HCT116 (cell line): ENCODE measurements at regions not wholly inside any gene's neighbourhood (a gene's known extent, or its start where the extent isn't known, plus 50 kb on each side); places are given as distances from the start of the nearest gene placed in this dataset.

Source experiments
- ATAC-seq: fragments of 200-7000 bp; cut with Tn5 transposase; 2 replicates; pipeline ENCODE4 v1.9.1; 2020; ENCODE audit warnings: mild to moderate bottlenecking, moderate library complexity
- BruUV-seq: library from RNA; stranded (reverse); fragments of 400-500 nt; replicated peaks from 2 replicates; lab custom pipeline; 2021; lab: Mats Ljungman, UMichigan
- CTCF ChIA-PET: fragments of 300-600 bp; sonication (Branson Sonifier 250); formaldehyde crosslinking; loops from one replicate; lab custom pipeline; 2021; ENCODE audit warnings: antibody characterized with exemption; lab: Charles Lee
- POLR2A ChIA-PET: fragments of 300-600, 350-600 bp; sonication (Branson Sonifier 250); formaldehyde crosslinking; loops from one replicate; lab custom pipeline; 2021; ENCODE audit warnings: antibody characterized with exemption; lab: Charles Lee
- RAD21 ChIA-PET, 2 experiments: fragments of 300-600 bp; sonication (Branson Sonifier 250); formaldehyde crosslinking; loops; one replicate each; lab custom pipeline; 2023; ENCODE audit warnings: low total read pairs in 2 of 2; ENCODE audit not compliant: uncharacterized antibody in 2 of 2, unreplicated experiment in 2 of 2, low non-redundant PET in 1 of 2; lab: Charles Lee
- DNase-seq: peaks from one replicate; pipeline ENCODE4 v3.0.0-alpha.2; 2010; ENCODE audit warnings: low read depth, low spot score
- H2AFZ ChIP-seq: fragments of 200-600 bp; shearing (Covaris generic), sonication (generic); 2 replicates; pipeline ENCODE4 v1.6.1; 2017; ENCODE audit warnings: low read depth, mixed run types, mixed read lengths, antibody characterized with exemption, low read length; ENCODE audit not compliant: poor library complexity, severe bottlenecking
- H3K27ac ChIP-seq: 2 replicates; pipeline ENCODE4 v1.5.1; 2012; ENCODE audit warnings: low read depth, low read length
- H3K27me3 ChIP-seq: fragments of 200-600 bp; sonication (generic); 2 replicates; pipeline ENCODE4 v1.6.1; 2016; ENCODE audit warnings: mixed run types, low read length, mixed read lengths; ENCODE audit not compliant: insufficient read depth
- H3K36me3 ChIP-seq, 2 experiments: fragments of 200-500 bp in 1 of 2; fragments of 200-600 bp in 1 of 2; sonication (Bioruptor generic) in 1 of 2; sonication (generic) in 1 of 2; 2 replicates each; pipeline versions ENCODE4 v1.5.1 to v1.6.1; 2014 to 2016; ENCODE audit warnings: low read length in 2 of 2, inconsistent platforms in 1 of 2, mixed read lengths in 1 of 2, mixed run types in 1 of 2; ENCODE audit not compliant: insufficient read depth in 2 of 2, control insufficient read depth in 1 of 2
- H3K4me1 ChIP-seq, 2 experiments: fragments of 200-600 bp in 1 of 2; sonication (generic) in 1 of 2; 2 replicates each; pipeline versions ENCODE4 v1.5.1 to v1.6.1; 2012 to 2017; ENCODE audit warnings: low read length in 2 of 2, inconsistent platforms in 1 of 2, mild to moderate bottlenecking in 1 of 2, mixed read lengths in 1 of 2, mixed run types in 1 of 2, moderate library complexity in 1 of 2; ENCODE audit not compliant: insufficient read depth in 2 of 2, control insufficient read depth in 1 of 2
- H3K4me2 ChIP-seq: fragments of 200-600 bp; sonication (generic); 2 replicates; pipeline ENCODE4 v1.6.1; 2017; ENCODE audit warnings: mixed run types, low read length, mixed read lengths
- H3K4me3 ChIP-seq, 2 experiments: fragments of 200-600 bp in 1 of 2; sonication (generic) in 1 of 2; replicated peaks in 1 of 2; 2 replicates each; pipeline ENCODE4 v1.5.1; 2011 to 2016; ENCODE audit warnings: low read length in 2 of 2, control low read depth in 1 of 2, low read depth in 1 of 2, mild to moderate bottlenecking in 1 of 2, mixed read lengths in 1 of 2, mixed run types in 1 of 2
- H3K79me2 ChIP-seq: fragments of 200-600 bp; sonication (generic); 2 replicates; pipeline ENCODE4 v1.6.1; 2017; ENCODE audit warnings: mild to moderate bottlenecking, mixed run types, low read length, moderate library complexity, mixed read lengths; ENCODE audit not compliant: insufficient read depth
- H3K9ac ChIP-seq: fragments of 200-600 bp; sonication (generic); 2 replicates; pipeline ENCODE4 v1.6.1; 2016; ENCODE audit warnings: low read length, mixed read lengths
- H3K9me2 ChIP-seq: fragments of 200-600 bp; sonication (generic), shearing (Covaris generic); 2 replicates; pipeline ENCODE4 v1.6.1; 2017; ENCODE audit warnings: mixed run types, mild to moderate bottlenecking, moderate library complexity; ENCODE audit not compliant: insufficient read depth
- H3K9me3 ChIP-seq, 2 experiments: fragments of 200-500 bp in 1 of 2; fragments of 200-600 bp in 1 of 2; sonication (Bioruptor generic) in 1 of 2; sonication (generic) in 1 of 2; 2 replicates each; pipeline ENCODE4 v1.6.1; 2014 to 2017; ENCODE audit warnings: low read length in 2 of 2, mixed read lengths in 2 of 2, inconsistent platforms in 1 of 2, low read depth in 1 of 2, mild to moderate bottlenecking in 1 of 2, mixed run types in 1 of 2, moderate library complexity in 1 of 2; ENCODE audit not compliant: control insufficient read depth in 1 of 2, insufficient read depth in 1 of 2
- H4K20me1 ChIP-seq: fragments of 200-600 bp; sonication (generic), shearing (Covaris generic); 2 replicates; pipeline ENCODE4 v1.6.1; 2017; ENCODE audit warnings: mixed run types, mild to moderate bottlenecking, moderate library complexity; ENCODE audit not compliant: insufficient read depth
- CBX3 ChIP-seq: IDR thresholded peaks from 2 replicates; pipeline ENCODE4 v1.6.1; 2012; ENCODE audit warnings: low read depth
- CEBPB ChIP-seq: IDR thresholded peaks from 2 replicates; pipeline ENCODE4 v1.6.1; 2012; ENCODE audit warnings: low read depth
- ELF1 ChIP-seq: IDR thresholded peaks from 2 replicates; pipeline ENCODE4 v1.6.1; 2012; ENCODE audit warnings: low read depth, borderline replicate concordance
- EZH2 ChIP-seq: fragments of 200-600 bp; sonication (generic); IDR thresholded peaks from 2 replicates; pipeline ENCODE4 v1.6.1; 2017; ENCODE audit warnings: antibody characterized with exemption, mixed run types
- SP1 ChIP-seq: IDR thresholded peaks from 2 replicates; pipeline ENCODE4 v1.6.1; 2012; ENCODE audit warnings: low read depth
- SRF ChIP-seq: IDR thresholded peaks from 2 replicates; pipeline ENCODE4 v1.6.1; 2012; ENCODE audit warnings: low read depth
- YY1 ChIP-seq: IDR thresholded peaks from 2 replicates; pipeline ENCODE4 v1.6.1; 2011; ENCODE audit warnings: low read length, low read depth, moderate library complexity, mild to moderate bottlenecking; ENCODE audit not compliant: insufficient replicate concordance; ENCODE audit errors: extremely low read depth
- ZFX ChIP-seq: fragments of 450-650 bp; IDR thresholded peaks from 2 replicates; pipeline ENCODE4 v1.6.1; 2017
- ZNF274 ChIP-seq: fragments of 200-500 bp; sonication (Bioruptor generic); IDR thresholded peaks from 2 replicates; pipeline ENCODE4 v1.6.1; 2014; ENCODE audit warnings: mild to moderate bottlenecking, low read depth, low read length, inconsistent platforms
- intact Hi-C: fragments of 100-400 bp; cut with micrococcal nuclease; formaldehyde crosslinking; loops from 2 replicates; pipeline ENCODE4 v1.10.0; 2022
- TF ChIP-seq, protein P1 (sequence below): IDR thresholded peaks from 2 replicates; pipeline ENCODE4 v1.6.1; 2012; ENCODE audit warnings: low read depth
- TF ChIP-seq, protein P2 (sequence below): IDR thresholded peaks from 2 replicates; pipeline ENCODE4 v1.6.1; 2011; ENCODE audit warnings: mild to moderate bottlenecking, low read length, moderate library complexity; ENCODE audit not compliant: insufficient replicate concordance; ENCODE audit errors: extremely low read depth
- TF ChIP-seq, protein P3 (sequence below), 3 experiments: fragments of 200-600 bp in 1 of 3; sonication (generic) in 1 of 3; IDR thresholded peaks in 2 of 3; conservative IDR thresholded peaks in 1 of 3; 2 replicates each; pipeline ENCODE4 v1.5.1; 2012 to 2017; ENCODE audit warnings: low read depth in 2 of 3, low read length in 2 of 3, antibody characterized with exemption in 1 of 3, borderline replicate concordance in 1 of 3, control low read depth in 1 of 3, mild to moderate bottlenecking in 1 of 3, mixed read lengths in 1 of 3, mixed run types in 1 of 3, moderate library complexity in 1 of 3; ENCODE audit not compliant: insufficient read depth in 1 of 3

DNA sequence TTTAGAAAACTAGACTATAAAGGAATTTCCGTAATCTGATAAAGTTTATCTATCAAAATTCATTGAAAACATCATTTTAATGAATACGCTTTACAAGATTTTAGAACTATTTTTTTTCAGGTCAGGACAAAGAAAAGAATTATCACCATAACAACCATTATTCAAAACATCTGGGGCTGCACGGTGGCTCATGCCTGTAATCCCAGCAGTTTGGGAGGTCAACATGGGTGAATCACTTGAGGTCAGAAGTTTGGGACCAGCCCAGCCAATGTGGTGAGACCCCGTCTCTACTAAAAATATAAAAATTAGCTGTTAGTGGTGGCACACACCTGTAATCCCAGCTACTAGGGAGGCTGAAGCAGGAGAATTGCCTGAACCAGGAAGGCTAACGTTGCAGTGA is 260.4 kb downstream of the WNT5A start:
- Histone ChIP-seq H3K4me2 (no peak overlapping the region), H4K20me1 (no peaks in the 10 kb centered on the region), H2AFZ (no peak overlapping the region), H3K4me1 (no peaks in the 10 kb centered on the region), H3K9me2 (no peaks in the 10 kb centered on the region), H3K27me3 (no peaks in the 10 kb centered on the region), H3K79me2 (no peaks in the 10 kb centered on the region), H3K9ac (no peak overlapping the region), H3K36me3 (no peaks in the 10 kb centered on the region), H3K4me3 (no peak overlapping the region), H3K9me3 (peaks cover 0 to 26% of the 10 kb centered on the region in 2 experiments; a peak in 2 of 4 replicates), H3K27ac (no peak overlapping the region)
- ATAC-seq (no peak), DNase-seq (no peak)
- intact Hi-C loops: no loop called here
- ChIA-PET POLR2A (no interaction called here), RAD21 (no interaction called here), CTCF (no interaction called here)
- no peak for TF ChIP-seq CBX3
- no peak for TF ChIP-seq ZNF274
- TF ChIP-seq CEBPB: no peak
- no peak for TF ChIP-seq SP1
- no peak for TF ChIP-seq SRF
- TF ChIP-seq YY1: no peak
- TF ChIP-seq ZFX: no peak
- TF ChIP-seq EZH2: no peak
- TF ChIP-seq, protein P1, sequence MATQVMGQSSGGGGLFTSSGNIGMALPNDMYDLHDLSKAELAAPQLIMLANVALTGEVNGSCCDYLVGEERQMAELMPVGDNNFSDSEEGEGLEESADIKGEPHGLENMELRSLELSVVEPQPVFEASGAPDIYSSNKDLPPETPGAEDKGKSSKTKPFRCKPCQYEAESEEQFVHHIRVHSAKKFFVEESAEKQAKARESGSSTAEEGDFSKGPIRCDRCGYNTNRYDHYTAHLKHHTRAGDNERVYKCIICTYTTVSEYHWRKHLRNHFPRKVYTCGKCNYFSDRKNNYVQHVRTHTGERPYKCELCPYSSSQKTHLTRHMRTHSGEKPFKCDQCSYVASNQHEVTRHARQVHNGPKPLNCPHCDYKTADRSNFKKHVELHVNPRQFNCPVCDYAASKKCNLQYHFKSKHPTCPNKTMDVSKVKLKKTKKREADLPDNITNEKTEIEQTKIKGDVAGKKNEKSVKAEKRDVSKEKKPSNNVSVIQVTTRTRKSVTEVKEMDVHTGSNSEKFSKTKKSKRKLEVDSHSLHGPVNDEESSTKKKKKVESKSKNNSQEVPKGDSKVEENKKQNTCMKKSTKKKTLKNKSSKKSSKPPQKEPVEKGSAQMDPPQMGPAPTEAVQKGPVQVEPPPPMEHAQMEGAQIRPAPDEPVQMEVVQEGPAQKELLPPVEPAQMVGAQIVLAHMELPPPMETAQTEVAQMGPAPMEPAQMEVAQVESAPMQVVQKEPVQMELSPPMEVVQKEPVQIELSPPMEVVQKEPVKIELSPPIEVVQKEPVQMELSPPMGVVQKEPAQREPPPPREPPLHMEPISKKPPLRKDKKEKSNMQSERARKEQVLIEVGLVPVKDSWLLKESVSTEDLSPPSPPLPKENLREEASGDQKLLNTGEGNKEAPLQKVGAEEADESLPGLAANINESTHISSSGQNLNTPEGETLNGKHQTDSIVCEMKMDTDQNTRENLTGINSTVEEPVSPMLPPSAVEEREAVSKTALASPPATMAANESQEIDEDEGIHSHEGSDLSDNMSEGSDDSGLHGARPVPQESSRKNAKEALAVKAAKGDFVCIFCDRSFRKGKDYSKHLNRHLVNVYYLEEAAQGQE: no peak
- TF ChIP-seq ELF1: no peak
- TF ChIP-seq, protein P2, sequence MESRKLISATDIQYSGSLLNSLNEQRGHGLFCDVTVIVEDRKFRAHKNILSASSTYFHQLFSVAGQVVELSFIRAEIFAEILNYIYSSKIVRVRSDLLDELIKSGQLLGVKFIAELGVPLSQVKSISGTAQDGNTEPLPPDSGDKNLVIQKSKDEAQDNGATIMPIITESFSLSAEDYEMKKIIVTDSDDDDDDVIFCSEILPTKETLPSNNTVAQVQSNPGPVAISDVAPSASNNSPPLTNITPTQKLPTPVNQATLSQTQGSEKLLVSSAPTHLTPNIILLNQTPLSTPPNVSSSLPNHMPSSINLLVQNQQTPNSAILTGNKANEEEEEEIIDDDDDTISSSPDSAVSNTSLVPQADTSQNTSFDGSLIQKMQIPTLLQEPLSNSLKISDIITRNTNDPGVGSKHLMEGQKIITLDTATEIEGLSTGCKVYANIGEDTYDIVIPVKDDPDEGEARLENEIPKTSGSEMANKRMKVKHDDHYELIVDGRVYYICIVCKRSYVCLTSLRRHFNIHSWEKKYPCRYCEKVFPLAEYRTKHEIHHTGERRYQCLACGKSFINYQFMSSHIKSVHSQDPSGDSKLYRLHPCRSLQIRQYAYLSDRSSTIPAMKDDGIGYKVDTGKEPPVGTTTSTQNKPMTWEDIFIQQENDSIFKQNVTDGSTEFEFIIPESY: no peak
- TF ChIP-seq, protein P3, sequence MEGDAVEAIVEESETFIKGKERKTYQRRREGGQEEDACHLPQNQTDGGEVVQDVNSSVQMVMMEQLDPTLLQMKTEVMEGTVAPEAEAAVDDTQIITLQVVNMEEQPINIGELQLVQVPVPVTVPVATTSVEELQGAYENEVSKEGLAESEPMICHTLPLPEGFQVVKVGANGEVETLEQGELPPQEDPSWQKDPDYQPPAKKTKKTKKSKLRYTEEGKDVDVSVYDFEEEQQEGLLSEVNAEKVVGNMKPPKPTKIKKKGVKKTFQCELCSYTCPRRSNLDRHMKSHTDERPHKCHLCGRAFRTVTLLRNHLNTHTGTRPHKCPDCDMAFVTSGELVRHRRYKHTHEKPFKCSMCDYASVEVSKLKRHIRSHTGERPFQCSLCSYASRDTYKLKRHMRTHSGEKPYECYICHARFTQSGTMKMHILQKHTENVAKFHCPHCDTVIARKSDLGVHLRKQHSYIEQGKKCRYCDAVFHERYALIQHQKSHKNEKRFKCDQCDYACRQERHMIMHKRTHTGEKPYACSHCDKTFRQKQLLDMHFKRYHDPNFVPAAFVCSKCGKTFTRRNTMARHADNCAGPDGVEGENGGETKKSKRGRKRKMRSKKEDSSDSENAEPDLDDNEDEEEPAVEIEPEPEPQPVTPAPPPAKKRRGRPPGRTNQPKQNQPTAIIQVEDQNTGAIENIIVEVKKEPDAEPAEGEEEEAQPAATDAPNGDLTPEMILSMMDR (IDR thresholded peaks at IDR 0.05 in 2 of 3, conservative IDR thresholded peaks at IDR 0.05 in 1 of 3; ENCODE audit: borderline replicate concordance in 1 of 3, insufficient read depth in 1 of 3, low read depth in 2 of 3, low read length in 2 of 3): no peak
- BruUV-seq: no TSS peak
